ENCODE measurements at regions not wholly inside any gene's neighbourhood (a gene's known extent, or its start where the extent isn't known, plus 50 kb on each side); places are given as distances from the start of the nearest gene placed in this dataset.

DNA sequence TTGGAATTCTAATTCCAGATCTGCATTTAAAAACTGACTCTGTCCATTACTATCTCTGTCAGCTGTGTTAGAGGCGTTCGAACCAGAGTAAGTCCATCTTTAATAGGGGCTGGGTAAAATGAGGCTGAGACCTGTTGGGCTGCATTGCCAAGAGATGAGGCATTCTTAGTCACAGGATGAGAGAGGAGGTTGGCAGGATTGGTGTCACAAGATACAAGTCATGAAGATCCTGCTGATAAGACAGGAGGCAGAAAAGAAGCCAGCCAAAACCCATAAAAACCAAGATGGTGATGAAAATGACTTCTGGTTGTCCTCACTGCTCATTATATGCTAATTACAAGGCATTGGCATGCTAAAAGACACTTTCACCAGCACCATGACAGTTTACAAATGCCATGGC lies 356.3 kb upstream of the ISX start:
- no peak for DNase-seq (ENCODE audit: extremely low spot score, unreplicated experiment)
- Mint-ChIP-seq H3K4me1 (ENCODE audit: unreplicated experiment) (no peaks in the 10 kb centered on the region), H3K9me3 (no peaks in the 10 kb centered on the region), H3K36me3 (no peaks in the 10 kb centered on the region), H3K4me3 (no peak overlapping the region), H3K27ac (no peak overlapping the region), H3K27me3 (peaks cover 8% of the 10 kb centered on the region)
- TF ChIP-seq, protein P1, sequence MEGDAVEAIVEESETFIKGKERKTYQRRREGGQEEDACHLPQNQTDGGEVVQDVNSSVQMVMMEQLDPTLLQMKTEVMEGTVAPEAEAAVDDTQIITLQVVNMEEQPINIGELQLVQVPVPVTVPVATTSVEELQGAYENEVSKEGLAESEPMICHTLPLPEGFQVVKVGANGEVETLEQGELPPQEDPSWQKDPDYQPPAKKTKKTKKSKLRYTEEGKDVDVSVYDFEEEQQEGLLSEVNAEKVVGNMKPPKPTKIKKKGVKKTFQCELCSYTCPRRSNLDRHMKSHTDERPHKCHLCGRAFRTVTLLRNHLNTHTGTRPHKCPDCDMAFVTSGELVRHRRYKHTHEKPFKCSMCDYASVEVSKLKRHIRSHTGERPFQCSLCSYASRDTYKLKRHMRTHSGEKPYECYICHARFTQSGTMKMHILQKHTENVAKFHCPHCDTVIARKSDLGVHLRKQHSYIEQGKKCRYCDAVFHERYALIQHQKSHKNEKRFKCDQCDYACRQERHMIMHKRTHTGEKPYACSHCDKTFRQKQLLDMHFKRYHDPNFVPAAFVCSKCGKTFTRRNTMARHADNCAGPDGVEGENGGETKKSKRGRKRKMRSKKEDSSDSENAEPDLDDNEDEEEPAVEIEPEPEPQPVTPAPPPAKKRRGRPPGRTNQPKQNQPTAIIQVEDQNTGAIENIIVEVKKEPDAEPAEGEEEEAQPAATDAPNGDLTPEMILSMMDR (conservative IDR thresholded peaks at IDR 0.05), result no peak

GRCh38 chr22:34722901-34723300 lies 343.1 kb upstream of the ISX start:
- no peaks in the 10 kb centered on the region for H3K4me1 Mint-ChIP-seq (ENCODE audit: unreplicated experiment)
- H3K27ac Mint-ChIP-seq, result no peak overlapping the region
- no peak overlapping the region for H3K4me3 Mint-ChIP-seq
- TF ChIP-seq, protein P1 (conservative IDR thresholded peaks at IDR 0.05), result no peak
- H3K27me3 Mint-ChIP-seq, result peaks cover 9% of the 10 kb centered on the region
- peaks cover 5% of the 10 kb centered on the region for H3K9me3 Mint-ChIP-seq
- no peaks in the 10 kb centered on the region for H3K36me3 Mint-ChIP-seq
- no peak for DNase-seq (ENCODE audit: extremely low spot score, unreplicated experiment)

- Mint-ChIP-seq H3K4me3 (no peak overlapping the region), H3K36me3 (no peaks in the 10 kb centered on the region), H3K9me3 (peaks cover 4% of the 10 kb centered on the region), H3K27ac (no peak overlapping the region), H3K27me3 (no peaks in the 10 kb centered on the region), H3K4me1 (ENCODE audit: unreplicated experiment) (no peaks in the 10 kb centered on the region)
- DNase-seq (ENCODE audit: extremely low spot score, unreplicated experiment), result no peak
- TF ChIP-seq, protein P1 (conservative IDR thresholded peaks at IDR 0.05), result no peak
These were observed 329.9 kb upstream of the ISX start for GRCh38 chr22:34736081-34736480.

- Mint-ChIP-seq H3K36me3 (no peaks in the 10 kb centered on the region), H3K27me3 (peaks cover 3% of the 10 kb centered on the region), H3K27ac (no peak overlapping the region), H3K4me1 (ENCODE audit: unreplicated experiment) (no peaks in the 10 kb centered on the region), H3K9me3 (peaks cover 2% of the 10 kb centered on the region), H3K4me3 (no peak overlapping the region)
- TF ChIP-seq, protein P1 (conservative IDR thresholded peaks at IDR 0.05), result no peak
- no peak for DNase-seq (ENCODE audit: extremely low spot score, unreplicated experiment)
These were observed 327.1 kb upstream of the ISX start for GRCh38 chr22:34738661-34739400.

- no peaks in the 10 kb centered on the region for H3K36me3 Mint-ChIP-seq
- no peak for DNase-seq (ENCODE audit: extremely low spot score, unreplicated experiment)
- H3K27ac Mint-ChIP-seq, result no peak overlapping the region
- peaks cover 3% of the 10 kb centered on the region for H3K27me3 Mint-ChIP-seq
- TF ChIP-seq, protein P1 (conservative IDR thresholded peaks at IDR 0.05), result no peak
- no peaks in the 10 kb centered on the region for H3K9me3 Mint-ChIP-seq
- H3K4me1 Mint-ChIP-seq (ENCODE audit: unreplicated experiment), result no peaks in the 10 kb centered on the region
- H3K4me3 Mint-ChIP-seq, result no peak overlapping the region
These were observed 322.7 kb upstream of the ISX start for GRCh38 chr22:34743110-34743751.
